SK-N-MC (cell line): ENCODE measurements at regions not wholly inside any gene's neighbourhood (a gene's known extent, or its start where the extent isn't known, plus 50 kb on each side); places are given as distances from the start of the nearest gene placed in this dataset.

Source experiments
- DNase-seq: peaks from one replicate; pipeline ENCODE4 v3.0.0-alpha.2; 2011; ENCODE audit warnings: low read depth, low spot score
- H3K27ac ChIP-seq: fragments of 200-600 bp; sonication (generic); 2 replicates; pipeline ENCODE4 v1.5.1; 2016; ENCODE audit warnings: mixed run types
- H3K36me3 ChIP-seq: fragments of 200-600 bp; sonication (generic); 2 replicates; pipeline ENCODE4 v1.6.1; 2017; ENCODE audit warnings: antibody characterized with exemption, low read length, mixed read lengths; ENCODE audit not compliant: insufficient read depth
- H3K4me3 ChIP-seq: fragments of 200-600 bp; sonication (generic); 2 replicates; pipeline ENCODE4 v1.5.1; 2016
- H3K9ac ChIP-seq: fragments of 200-600 bp; sonication (generic); 2 replicates; pipeline ENCODE4 v1.8.0; 2017; ENCODE audit warnings: mixed run types, mixed read lengths; ENCODE audit not compliant: insufficient read length
- H3K9me3 ChIP-seq: fragments of 200-600 bp; sonication (generic); 2 replicates; pipeline ENCODE4 v1.6.1; 2017; ENCODE audit warnings: low read depth, mild to moderate bottlenecking, antibody characterized with exemption, low read length, moderate library complexity, mixed read lengths
- EZH2 ChIP-seq: fragments of 200-600 bp; sonication (generic); IDR thresholded peaks from one replicate; pipeline ENCODE4 v1.6.1; 2017; ENCODE audit warnings: antibody characterized with exemption
- FOXP2 ChIP-seq: optimal IDR thresholded peaks from 2 replicates; pipeline ENCODE3; 2011; ENCODE audit warnings: mild to moderate bottlenecking, moderate library complexity; ENCODE audit not compliant: insufficient read depth; ENCODE audit errors: extremely low read length, control extremely low read depth
- POLR2AphosphoS5 ChIP-seq: IDR thresholded peaks from 2 replicates; pipeline ENCODE4 v1.6.1; 2012; ENCODE audit warnings: mild to moderate bottlenecking, low read depth, low read length, borderline replicate concordance

- no peaks in the 10 kb centered on the region for H3K36me3 ChIP-seq
- H3K4me3 ChIP-seq = no peak overlapping the region
- H3K9me3 ChIP-seq = no peaks in the 10 kb centered on the region
- TF ChIP-seq EZH2 (no peak), POLR2AphosphoS5 (no peak), FOXP2 (no peak)
- no peak overlapping the region for H3K9ac ChIP-seq
- no peak for DNase-seq
- H3K27ac ChIP-seq = no peak overlapping the region
These were observed 64.0 kb upstream of the WSCD2 start for GRCh38 chr12:108065069-108065468.

- Histone ChIP-seq H3K27ac (no peak overlapping the region), H3K4me3 (no peak overlapping the region), H3K9ac (no peak overlapping the region), H3K36me3 (no peaks in the 10 kb centered on the region), H3K9me3 (no peaks in the 10 kb centered on the region)
- no peak for DNase-seq
- TF ChIP-seq EZH2 (no peak), FOXP2 (no peak), POLR2AphosphoS5 (no peak)
These were observed 62.2 kb upstream of the WSCD2 start for GRCh38 chr12:108066583-108067577.

- H3K27ac ChIP-seq = no peak overlapping the region
- DNase-seq = no peak
- no peaks in the 10 kb centered on the region for H3K36me3 ChIP-seq
- H3K9ac ChIP-seq = no peak overlapping the region
- H3K4me3 ChIP-seq = no peak overlapping the region
- no peaks in the 10 kb centered on the region for H3K9me3 ChIP-seq
- TF ChIP-seq FOXP2 (no peak), EZH2 (no peak), POLR2AphosphoS5 (no peak)
These were observed 59.4 kb upstream of the WSCD2 start for GRCh38 chr12:108069651-108070165.

GRCh38 chr12:108075561-108075960 lies 53.5 kb upstream of the WSCD2 start:
- DNase-seq = no peak
- H3K4me3 ChIP-seq = no peak overlapping the region
- TF ChIP-seq EZH2 (no peak), POLR2AphosphoS5 (no peak), FOXP2 (no peak)
- no peaks in the 10 kb centered on the region for H3K9me3 ChIP-seq
- H3K36me3 ChIP-seq = no peaks in the 10 kb centered on the region
- no peak overlapping the region for H3K9ac ChIP-seq
- H3K27ac ChIP-seq = no peak overlapping the region

DNA sequence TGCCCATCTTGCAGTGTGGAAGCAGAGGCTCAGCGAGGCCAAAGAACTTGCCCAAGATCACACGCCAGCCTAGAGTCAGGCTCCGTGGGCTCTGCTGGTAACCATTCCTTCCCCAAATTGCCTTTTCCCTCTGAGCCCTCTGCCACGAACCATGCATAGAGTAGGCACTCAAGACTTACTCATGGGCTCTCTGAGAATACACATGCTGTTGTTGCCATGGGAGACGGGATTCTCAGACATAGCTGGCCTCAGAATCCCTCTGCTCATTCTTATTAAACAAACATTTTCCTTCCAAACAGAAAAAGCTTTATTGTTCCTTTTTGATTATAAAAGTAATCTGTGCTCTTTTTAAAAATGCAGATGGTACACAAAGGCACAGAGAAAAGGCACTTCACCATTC lies 52.5 kb upstream of the WSCD2 start:
- TF ChIP-seq POLR2AphosphoS5 (no peak), FOXP2 (no peak), EZH2 (no peak)
- Histone ChIP-seq H3K27ac (no peak overlapping the region), H3K36me3 (no peaks in the 10 kb centered on the region), H3K4me3 (no peak overlapping the region), H3K9ac (no peak overlapping the region), H3K9me3 (no peaks in the 10 kb centered on the region)
- no peak for DNase-seq

DNA sequence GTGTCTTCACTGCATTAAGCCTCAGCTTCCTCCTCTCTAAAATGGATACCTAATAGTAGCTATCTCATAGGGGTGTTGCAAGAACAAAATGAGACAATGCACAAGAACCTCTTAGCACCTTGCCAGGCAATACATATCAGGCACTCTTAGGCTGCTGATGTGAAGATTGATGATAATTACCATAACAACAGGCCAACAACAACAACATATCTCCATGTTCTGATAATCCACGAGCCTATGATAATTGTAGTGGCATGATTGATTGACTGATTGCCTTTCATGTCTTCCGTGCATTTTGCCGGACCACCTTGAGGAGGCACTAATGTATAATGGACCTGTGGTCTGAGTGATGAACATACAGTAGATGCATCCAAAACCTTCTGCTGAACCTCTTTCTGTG lies 50.7 kb upstream of the WSCD2 start:
- no peaks in the 10 kb centered on the region for H3K36me3 ChIP-seq
- TF ChIP-seq FOXP2 (no peak), POLR2AphosphoS5 (no peak), EZH2 (no peak)
- H3K4me3 ChIP-seq = no peak overlapping the region
- no peak for DNase-seq
- no peak overlapping the region for H3K27ac ChIP-seq
- no peak overlapping the region for H3K9ac ChIP-seq
- H3K9me3 ChIP-seq = no peaks in the 10 kb centered on the region
